Endothelial cell (in vitro differentiated cells): ENCODE measurements at regions not wholly inside any gene's neighbourhood (a gene's known extent, or its start where the extent isn't known, plus 50 kb on each side); places are given as distances from the start of the nearest gene placed in this dataset.
"Not testable (repeated sequence)": the region's sequence is repeated elsewhere in the genome, so short reads cannot be mapped to it uniquely, and the experiment has no call there.

ENCODE experiments used
- DNase-seq: peaks from one replicate; pipeline ENCODE4 v3.0.0; 2021; ENCODE audit warnings: low spot score
- H3K27ac Mint-ChIP-seq: one replicate; pipeline ENCODE4 v1.8.0; 2021; ENCODE audit warnings: mixed read lengths, inconsistent platforms; ENCODE audit not compliant: unreplicated experiment
- H3K27me3 Mint-ChIP-seq: one replicate; pipeline ENCODE4 v1.8.0; 2021; ENCODE audit warnings: mild to moderate bottlenecking, moderate library complexity, mixed read lengths, inconsistent platforms; ENCODE audit not compliant: unreplicated experiment
- H3K36me3 Mint-ChIP-seq: one replicate; pipeline ENCODE4 v1.8.0; 2021; ENCODE audit warnings: mild to moderate bottlenecking, low read depth, mixed read lengths, inconsistent platforms; ENCODE audit not compliant: unreplicated experiment
- H3K4me1 Mint-ChIP-seq: one replicate; pipeline ENCODE4 v1.8.0; 2021; ENCODE audit warnings: mild to moderate bottlenecking, mixed read lengths, inconsistent platforms; ENCODE audit not compliant: unreplicated experiment
- H3K4me3 Mint-ChIP-seq: one replicate; pipeline ENCODE4 v1.8.0; 2021; ENCODE audit warnings: mild to moderate bottlenecking, mixed read lengths, inconsistent platforms; ENCODE audit not compliant: unreplicated experiment
- H3K9me3 Mint-ChIP-seq: one replicate; pipeline ENCODE4 v1.8.0; 2021; ENCODE audit warnings: mixed read lengths, inconsistent platforms; ENCODE audit not compliant: unreplicated experiment
- CTCF ChIP-seq: fragments of 200-600 bp; sonication (generic); IDR thresholded peaks from one replicate; pipeline ENCODE4 v1.5.0; 2021; ENCODE audit warnings: antibody characterized with exemption; ENCODE audit not compliant: unreplicated experiment

GRCh38 chr14:44736326-44736725, 225.4 kb downstream of the KLHL28 start:
- H3K36me3 Mint-ChIP-seq: no peaks in the 10 kb centered on the region
- DNase-seq: no peak
- H3K4me1 Mint-ChIP-seq: peaks cover 13% of the 10 kb centered on the region
- H3K27me3 Mint-ChIP-seq: no peaks in the 10 kb centered on the region
- H3K4me3 Mint-ChIP-seq: no peak overlapping the region
- TF ChIP-seq CTCF: no peak
- no peaks in the 10 kb centered on the region for H3K9me3 Mint-ChIP-seq
- no peak overlapping the region for H3K27ac Mint-ChIP-seq

- Mint-ChIP-seq H3K36me3 (no peaks in the 10 kb centered on the region), H3K9me3 (no peaks in the 10 kb centered on the region), H3K4me3 (no peak overlapping the region), H3K4me1 (no peaks in the 10 kb centered on the region), H3K27ac (no peak overlapping the region), H3K27me3 (no peaks in the 10 kb centered on the region)
- TF ChIP-seq CTCF: no peak
- DNase-seq: no peak
These were observed 225.1 kb upstream of the FSCB start for GRCh38 chr14:44732144-44732543.

- Mint-ChIP-seq H3K27ac (no peak overlapping the region), H3K4me3 (no peak overlapping the region), H3K36me3 (no peaks in the 10 kb centered on the region), H3K27me3 (no peaks in the 10 kb centered on the region), H3K9me3 (no peaks in the 10 kb centered on the region), H3K4me1 (no peaks in the 10 kb centered on the region)
- TF ChIP-seq CTCF: no peak
- no peak for DNase-seq
These were observed 223.8 kb upstream of the FSCB start for GRCh38 chr14:44730860-44731259.

- not testable (repeated sequence) for H3K36me3 Mint-ChIP-seq, H3K9me3 Mint-ChIP-seq, H3K4me1 Mint-ChIP-seq, H3K27me3 Mint-ChIP-seq, H3K27ac Mint-ChIP-seq, H3K4me3 Mint-ChIP-seq, DNase-seq
These were observed 214.3 kb upstream of the FSCB start for GRCh38 chr14:44721395-44721794.

- Mint-ChIP-seq H3K9me3 (peaks cover 9% of the 10 kb centered on the region), H3K27me3 (no peaks in the 10 kb centered on the region)
- TF ChIP-seq CTCF: no peak
These were observed 213.6 kb upstream of the FSCB start for GRCh38 chr14:44720707-44721106.

More at GRCh38 chr14:44720707-44721106, 213.6 kb upstream of the FSCB start:
- no peak overlapping the region for H3K4me3 Mint-ChIP-seq
- no peak for DNase-seq
- H3K36me3 Mint-ChIP-seq: peaks cover 9% of the 10 kb centered on the region
- H3K4me1 Mint-ChIP-seq: no peaks in the 10 kb centered on the region
- H3K27ac Mint-ChIP-seq: no peak overlapping the region
